ENCODE measurements at regions not wholly inside any gene's neighbourhood (a gene's known extent, or its start where the extent isn't known, plus 50 kb on each side); places are given as distances from the start of the nearest gene placed in this dataset.

- intact Hi-C loops (cut with DNase I) = loop anchor here in 1 of 10 donors (10.0 kb wide), 1 partner anchor 83 kb away; no protein-coding TSS in a partner anchor
- H3K4me1 ChIP-seq = peaks cover 0 to 27% (median 13%) of the 10 kb centered on the region in 12 donors
- H3K4me3 ChIP-seq = no peak overlapping the region
- TF ChIP-seq, protein P1, sequence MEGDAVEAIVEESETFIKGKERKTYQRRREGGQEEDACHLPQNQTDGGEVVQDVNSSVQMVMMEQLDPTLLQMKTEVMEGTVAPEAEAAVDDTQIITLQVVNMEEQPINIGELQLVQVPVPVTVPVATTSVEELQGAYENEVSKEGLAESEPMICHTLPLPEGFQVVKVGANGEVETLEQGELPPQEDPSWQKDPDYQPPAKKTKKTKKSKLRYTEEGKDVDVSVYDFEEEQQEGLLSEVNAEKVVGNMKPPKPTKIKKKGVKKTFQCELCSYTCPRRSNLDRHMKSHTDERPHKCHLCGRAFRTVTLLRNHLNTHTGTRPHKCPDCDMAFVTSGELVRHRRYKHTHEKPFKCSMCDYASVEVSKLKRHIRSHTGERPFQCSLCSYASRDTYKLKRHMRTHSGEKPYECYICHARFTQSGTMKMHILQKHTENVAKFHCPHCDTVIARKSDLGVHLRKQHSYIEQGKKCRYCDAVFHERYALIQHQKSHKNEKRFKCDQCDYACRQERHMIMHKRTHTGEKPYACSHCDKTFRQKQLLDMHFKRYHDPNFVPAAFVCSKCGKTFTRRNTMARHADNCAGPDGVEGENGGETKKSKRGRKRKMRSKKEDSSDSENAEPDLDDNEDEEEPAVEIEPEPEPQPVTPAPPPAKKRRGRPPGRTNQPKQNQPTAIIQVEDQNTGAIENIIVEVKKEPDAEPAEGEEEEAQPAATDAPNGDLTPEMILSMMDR (IDR thresholded peaks at IDR 0.05) = no peak
- TF ChIP-seq POLR2A (IDR thresholded peaks at IDR 0.05) = no peak
- no peaks in the 10 kb centered on the region for H3K36me3 ChIP-seq
- no peak for ATAC-seq
- WGBS, 4 donors = 76 to 87% (median 84%) methylated on average over 10 of the region's 10 CpGs
- peak in 1 of 5 donors; percentile 33 for DNase-seq
- H3K27ac ChIP-seq = no peak overlapping the region
- H3K9me3 ChIP-seq = no peaks in the 10 kb centered on the region
- H3K27me3 ChIP-seq = peaks cover 0 to 24% (median 8%) of the 10 kb centered on the region in 9 donors
Observed at GRCh38 chr2:120592084-120592483, 143.6 kb upstream of the GLI2 start.

DNA sequence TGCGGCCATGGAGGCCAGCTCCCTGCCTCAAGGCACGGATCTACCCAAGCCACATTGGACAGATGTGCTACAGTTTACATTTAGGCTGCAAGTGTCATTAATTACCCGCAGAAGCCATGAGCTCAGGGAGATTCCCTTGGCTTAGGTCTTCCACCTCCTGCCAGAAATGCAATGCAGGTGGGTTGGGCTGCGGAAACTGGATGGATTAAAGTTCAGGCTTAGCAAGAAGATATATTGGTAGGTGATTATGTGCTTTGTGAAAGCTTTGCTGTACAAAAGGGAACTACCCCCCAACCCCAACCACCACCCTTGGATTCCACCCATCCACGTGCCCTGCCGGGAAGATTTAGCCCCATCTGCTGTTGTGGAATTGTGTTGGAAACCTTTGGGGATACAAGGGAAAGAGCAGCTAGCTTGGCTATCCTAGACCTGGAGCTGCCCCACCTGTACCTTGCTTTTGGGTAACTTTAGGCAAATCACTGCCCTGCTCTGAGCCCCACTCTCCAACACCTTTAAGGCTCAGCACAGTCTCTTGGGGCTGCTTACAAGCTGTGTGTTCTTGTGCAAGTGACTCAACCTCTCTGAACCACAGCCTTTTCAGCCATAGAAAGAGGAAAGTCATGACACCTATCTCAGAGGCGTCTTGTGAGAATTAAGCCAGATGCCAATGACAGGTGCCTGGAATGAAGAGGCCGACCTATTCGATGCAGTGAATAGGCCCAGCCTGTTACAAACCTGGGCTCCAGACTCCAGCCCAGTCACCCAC, 141.6 kb upstream of the GLI2 start:
- DNase-seq = peak in 1 of 5 donors; percentile 19
- 87 to 94% (median 93%) methylated on average over 8 to 9 of the region's 9 CpGs for WGBS, 4 donors

GRCh38 chr2:120594856-120595685, 140.6 kb upstream of the GLI2 start:
- Histone ChIP-seq H3K4me1 (peaks cover 0 to 35% (median 21%) of the 10 kb centered on the region in 12 donors), H3K4me3 (no peak overlapping the region), H3K27ac (peak overlapping the region in 1 of 12 donors; percentile 76), H3K9me3 (no peaks in the 10 kb centered on the region), H3K27me3 (peaks cover 0 to 7% (median 0%) of the 10 kb centered on the region in 9 donors), H3K36me3 (no peaks in the 10 kb centered on the region)
- 77 to 90% (median 85%) methylated on average over 7 to 8 of the region's 8 CpGs for WGBS, 4 donors
- TF ChIP-seq, protein P1 (IDR thresholded peaks at IDR 0.05) = no peak
- TF ChIP-seq POLR2A (IDR thresholded peaks at IDR 0.05) = no peak
- DNase-seq (peak in 1 of 5 donors; percentile 49), ATAC-seq (no peak)
- intact Hi-C loops (cut with DNase I) = loop anchor here in 1 of 10 donors (10.0 kb wide), 1 partner anchor 80 kb away; no protein-coding TSS in a partner anchor

More for the DNA sequence above, 141.6 kb upstream of the GLI2 start:
- no peak for ATAC-seq
- Histone ChIP-seq H3K27ac (no peak overlapping the region), H3K27me3 (peaks cover 0 to 7% (median 0%) of the 10 kb centered on the region in 9 donors), H3K4me1 (peaks cover 0 to 39% (median 21%) of the 10 kb centered on the region in 12 donors), H3K36me3 (no peaks in the 10 kb centered on the region), H3K4me3 (no peak overlapping the region), H3K9me3 (no peaks in the 10 kb centered on the region)
- TF ChIP-seq POLR2A (IDR thresholded peaks at IDR 0.05) = no peak
- TF ChIP-seq, protein P1 (IDR thresholded peaks at IDR 0.05) = no peak
- intact Hi-C loops (cut with DNase I) = loop anchor here in 1 of 10 donors (10.0 kb wide), 1 partner anchor 81 kb away; no protein-coding TSS in a partner anchor

Measured in heart left ventricle (tissue), 16 donors.